Fibroblast of lung (primary cell): ENCODE measurements at regions not wholly inside any gene's neighbourhood (a gene's known extent, or its start where the extent isn't known, plus 50 kb on each side); places are given as distances from the start of the nearest gene placed in this dataset.

ENCODE experiments used
- DNase-seq, 2 donors: peaks; one replicate each; pipeline versions ENCODE4 v3.0.0 to v3.0.0-alpha.2; 2010; ENCODE audit warnings: low read depth in 2 of 2
- H2AFZ ChIP-seq: 2 replicates; pipeline ENCODE4 v1.5.1; 2012; ENCODE audit warnings: low read length, control low read depth, inconsistent platforms
- H3K27ac ChIP-seq: 2 replicates; pipeline ENCODE4 v1.5.1; 2011; ENCODE audit warnings: low read length, control low read depth; ENCODE audit not compliant: insufficient read depth
- H3K27me3 ChIP-seq: 2 replicates; pipeline ENCODE4 v1.5.1; 2011; ENCODE audit warnings: mild to moderate bottlenecking, low read length; ENCODE audit not compliant: control insufficient read depth, insufficient read depth
- H3K36me3 ChIP-seq: 2 replicates; pipeline ENCODE4 v1.5.1; 2011; ENCODE audit warnings: low read length; ENCODE audit not compliant: control insufficient read depth, insufficient read depth
- H3K4me1 ChIP-seq: 2 replicates; pipeline ENCODE4 v1.5.1; 2011; ENCODE audit warnings: low read length; ENCODE audit not compliant: control insufficient read depth, insufficient read depth; ENCODE audit errors: extremely low read depth
- H3K4me2 ChIP-seq: 2 replicates; pipeline ENCODE4 v1.5.1; 2011; ENCODE audit warnings: low read length, control low read depth; ENCODE audit not compliant: insufficient read depth; ENCODE audit errors: extremely low read depth
- H3K4me3 ChIP-seq, 4 experiments: fragments of 200-600 bp in 1 of 4; sonication (generic) in 1 of 4; replicated peaks in 1 of 4; 2 replicates each; pipeline ENCODE4 v1.5.1; 2011 to 2016; ENCODE audit warnings: low read length in 4 of 4, low read depth in 3 of 4, mild to moderate bottlenecking in 3 of 4, control low read depth in 2 of 4, inconsistent platforms in 1 of 4, mixed read lengths in 1 of 4; ENCODE audit not compliant: insufficient read depth in 1 of 4; ENCODE audit errors: control extremely low read depth in 1 of 4
- H3K79me2 ChIP-seq: 2 replicates; pipeline ENCODE4 v1.5.1; 2012; ENCODE audit warnings: mild to moderate bottlenecking, low read length, inconsistent platforms; ENCODE audit not compliant: control insufficient read depth, insufficient read depth
- H3K9ac ChIP-seq: 2 replicates; pipeline ENCODE4 v1.5.1; 2011; ENCODE audit warnings: mild to moderate bottlenecking, low read length, control low read depth; ENCODE audit not compliant: insufficient read depth
- H3K9me3 ChIP-seq: 2 replicates; pipeline ENCODE4 v1.5.1; 2012; ENCODE audit warnings: low read depth, low read length; ENCODE audit not compliant: control insufficient read depth, insufficient read depth
- H4K20me1 ChIP-seq: 2 replicates; pipeline ENCODE4 v1.5.1; 2011; ENCODE audit warnings: low read length; ENCODE audit not compliant: control insufficient read depth, insufficient read depth; ENCODE audit errors: extremely low read depth
- EZH2 ChIP-seq: IDR thresholded peaks from 2 replicates; pipeline ENCODE4 v1.5.1; 2012; ENCODE audit warnings: low read length, control low read depth, mild to moderate bottlenecking; ENCODE audit errors: missing control alignments
- TF ChIP-seq, protein P1 (sequence below), 2 donors: IDR thresholded peaks in 1 of 2; conservative IDR thresholded peaks in 1 of 2; 1 replicate in 1 of 2; 2 replicates in 1 of 2; pipeline ENCODE4 v1.5.1; 2011 to 2012; ENCODE audit warnings: low read length in 2 of 2, control low read depth in 1 of 2, inconsistent platforms in 1 of 2, low read depth in 1 of 2, mild to moderate bottlenecking in 1 of 2

DNA sequence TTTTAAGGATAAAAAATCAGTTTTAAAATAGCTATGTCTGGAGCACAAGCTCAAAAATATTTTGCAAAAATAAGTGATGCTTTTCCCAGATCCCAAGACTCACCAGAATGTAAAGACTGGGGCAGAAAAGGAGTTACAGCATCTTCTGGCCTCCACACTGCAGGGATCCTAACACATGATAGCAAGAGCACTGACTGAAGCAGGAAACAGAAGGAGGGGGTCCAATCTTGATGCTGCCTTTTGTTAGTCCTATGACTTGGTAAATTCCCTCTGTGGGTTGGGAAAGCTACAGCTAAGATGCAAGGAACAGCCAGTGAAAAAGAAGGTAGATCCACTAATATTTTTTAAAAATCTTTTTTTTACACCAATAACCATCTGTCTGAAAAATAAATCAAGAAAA lies 54.2 kb upstream of the TNR start:
- H3K4me2 ChIP-seq = no peak overlapping the region
- TF ChIP-seq, protein P1, sequence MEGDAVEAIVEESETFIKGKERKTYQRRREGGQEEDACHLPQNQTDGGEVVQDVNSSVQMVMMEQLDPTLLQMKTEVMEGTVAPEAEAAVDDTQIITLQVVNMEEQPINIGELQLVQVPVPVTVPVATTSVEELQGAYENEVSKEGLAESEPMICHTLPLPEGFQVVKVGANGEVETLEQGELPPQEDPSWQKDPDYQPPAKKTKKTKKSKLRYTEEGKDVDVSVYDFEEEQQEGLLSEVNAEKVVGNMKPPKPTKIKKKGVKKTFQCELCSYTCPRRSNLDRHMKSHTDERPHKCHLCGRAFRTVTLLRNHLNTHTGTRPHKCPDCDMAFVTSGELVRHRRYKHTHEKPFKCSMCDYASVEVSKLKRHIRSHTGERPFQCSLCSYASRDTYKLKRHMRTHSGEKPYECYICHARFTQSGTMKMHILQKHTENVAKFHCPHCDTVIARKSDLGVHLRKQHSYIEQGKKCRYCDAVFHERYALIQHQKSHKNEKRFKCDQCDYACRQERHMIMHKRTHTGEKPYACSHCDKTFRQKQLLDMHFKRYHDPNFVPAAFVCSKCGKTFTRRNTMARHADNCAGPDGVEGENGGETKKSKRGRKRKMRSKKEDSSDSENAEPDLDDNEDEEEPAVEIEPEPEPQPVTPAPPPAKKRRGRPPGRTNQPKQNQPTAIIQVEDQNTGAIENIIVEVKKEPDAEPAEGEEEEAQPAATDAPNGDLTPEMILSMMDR (conservative IDR thresholded peaks at IDR 0.05 in 1 of 2, IDR thresholded peaks at IDR 0.05 in 1 of 2; ENCODE audit: low read depth in 1 of 2, low read length in 2 of 2) = no peak
- TF ChIP-seq EZH2 = no peak

DNA sequence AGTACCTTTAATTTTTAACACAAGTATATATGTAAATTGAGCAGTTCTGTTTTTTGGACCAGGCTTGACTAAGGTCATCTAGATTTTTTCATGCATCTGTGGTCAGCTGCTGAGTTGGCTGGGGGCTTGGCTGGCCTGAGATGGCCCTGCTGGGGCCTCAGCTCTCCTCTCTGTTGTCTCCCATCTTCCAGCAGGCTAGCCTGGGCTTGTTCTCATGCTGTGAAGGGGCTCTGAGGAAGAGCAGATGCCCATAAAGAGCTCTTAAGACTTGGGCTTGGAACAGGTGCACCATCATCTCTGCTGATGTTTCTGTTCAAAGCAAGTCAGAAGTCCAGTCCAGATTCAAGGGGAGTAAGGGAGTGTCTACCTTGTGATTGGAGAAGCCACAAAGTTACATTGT lies 51.2 kb upstream of the TNR start:
- no peak for DNase-seq
- Histone ChIP-seq H3K27ac (no peak overlapping the region), H3K36me3 (no peaks in the 10 kb centered on the region), H2AFZ (no peak overlapping the region), H4K20me1 (no peaks in the 10 kb centered on the region), H3K9me3 (no peaks in the 10 kb centered on the region), H3K4me3 (no peak overlapping the region), H3K79me2 (no peaks in the 10 kb centered on the region), H3K4me1 (no peaks in the 10 kb centered on the region), H3K9ac (no peak overlapping the region), H3K4me2 (no peak overlapping the region), H3K27me3 (no peaks in the 10 kb centered on the region)
- TF ChIP-seq EZH2 = no peak
- TF ChIP-seq, protein P1 (conservative IDR thresholded peaks at IDR 0.05 in 1 of 2, IDR thresholded peaks at IDR 0.05 in 1 of 2; ENCODE audit: low read depth in 1 of 2, low read length in 2 of 2) = no peak

More for the DNA sequence above, 54.2 kb upstream of the TNR start:
- no peaks in the 10 kb centered on the region for H3K9me3 ChIP-seq
- no peak overlapping the region for H3K27ac ChIP-seq
- no peaks in the 10 kb centered on the region for H4K20me1 ChIP-seq
- H3K27me3 ChIP-seq = no peaks in the 10 kb centered on the region
- H3K79me2 ChIP-seq = no peaks in the 10 kb centered on the region
- H2AFZ ChIP-seq = no peak overlapping the region
- H3K4me1 ChIP-seq = no peaks in the 10 kb centered on the region
- H3K4me3 ChIP-seq = no peak overlapping the region
- DNase-seq = no peak
- no peaks in the 10 kb centered on the region for H3K36me3 ChIP-seq
- H3K9ac ChIP-seq = no peak overlapping the region

DNA sequence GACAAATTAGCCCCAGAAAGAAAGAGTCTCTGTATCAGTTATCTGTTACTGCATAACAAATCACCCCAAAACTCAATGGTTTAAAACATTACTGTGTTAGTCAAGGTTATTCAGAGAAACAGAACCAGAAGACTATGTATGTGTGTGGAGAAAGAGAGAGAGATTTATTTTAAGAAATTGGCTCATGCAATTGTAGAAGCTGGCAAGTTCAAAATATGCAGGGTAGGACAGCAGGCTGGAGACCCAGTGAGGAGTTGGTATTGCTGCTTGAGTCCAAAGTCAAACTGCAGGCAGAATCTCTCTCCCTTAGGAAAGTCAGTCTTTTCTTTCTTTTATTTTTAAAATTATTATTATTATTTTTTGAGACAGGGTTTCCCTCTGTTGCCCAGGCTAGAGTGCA lies 50.2 kb upstream of the TNR start:
- Histone ChIP-seq H3K27me3 (no peaks in the 10 kb centered on the region), H4K20me1 (no peaks in the 10 kb centered on the region), H3K4me2 (no peak overlapping the region), H3K27ac (no peak overlapping the region), H3K79me2 (no peaks in the 10 kb centered on the region), H2AFZ (no peak overlapping the region), H3K9me3 (no peaks in the 10 kb centered on the region), H3K36me3 (no peaks in the 10 kb centered on the region), H3K4me3 (no peak overlapping the region), H3K9ac (no peak overlapping the region), H3K4me1 (no peaks in the 10 kb centered on the region)
- no peak for DNase-seq
- TF ChIP-seq, protein P1 (conservative IDR thresholded peaks at IDR 0.05 in 1 of 2, IDR thresholded peaks at IDR 0.05 in 1 of 2; ENCODE audit: low read depth in 1 of 2, low read length in 2 of 2) = no peak
- TF ChIP-seq EZH2 = no peak
